ENCODE measurements at regions not wholly inside any gene's neighbourhood (a gene's known extent, or its start where the extent isn't known, plus 50 kb on each side); places are given as distances from the start of the nearest gene placed in this dataset.

DNA sequence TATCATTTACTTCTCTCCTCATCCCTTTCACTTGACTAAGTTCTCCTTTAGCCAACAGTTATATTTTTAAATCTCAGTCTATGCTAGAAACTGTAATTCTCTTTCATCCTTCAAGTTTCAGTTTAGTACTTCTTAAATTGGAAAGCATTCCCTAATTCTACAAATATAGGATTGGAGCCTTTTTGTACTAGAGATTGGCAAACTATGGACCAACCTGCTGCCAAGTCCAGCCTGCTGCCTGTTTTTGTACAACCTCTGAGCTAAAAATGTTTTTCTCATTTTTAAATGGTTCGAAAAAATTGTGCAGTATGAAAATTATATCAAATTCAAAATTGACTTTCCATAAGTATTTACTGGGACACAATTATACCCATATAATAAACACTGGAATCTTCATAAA is 1381.5 kb upstream of the SPRY2 start:
- TF ChIP-seq, protein P1, sequence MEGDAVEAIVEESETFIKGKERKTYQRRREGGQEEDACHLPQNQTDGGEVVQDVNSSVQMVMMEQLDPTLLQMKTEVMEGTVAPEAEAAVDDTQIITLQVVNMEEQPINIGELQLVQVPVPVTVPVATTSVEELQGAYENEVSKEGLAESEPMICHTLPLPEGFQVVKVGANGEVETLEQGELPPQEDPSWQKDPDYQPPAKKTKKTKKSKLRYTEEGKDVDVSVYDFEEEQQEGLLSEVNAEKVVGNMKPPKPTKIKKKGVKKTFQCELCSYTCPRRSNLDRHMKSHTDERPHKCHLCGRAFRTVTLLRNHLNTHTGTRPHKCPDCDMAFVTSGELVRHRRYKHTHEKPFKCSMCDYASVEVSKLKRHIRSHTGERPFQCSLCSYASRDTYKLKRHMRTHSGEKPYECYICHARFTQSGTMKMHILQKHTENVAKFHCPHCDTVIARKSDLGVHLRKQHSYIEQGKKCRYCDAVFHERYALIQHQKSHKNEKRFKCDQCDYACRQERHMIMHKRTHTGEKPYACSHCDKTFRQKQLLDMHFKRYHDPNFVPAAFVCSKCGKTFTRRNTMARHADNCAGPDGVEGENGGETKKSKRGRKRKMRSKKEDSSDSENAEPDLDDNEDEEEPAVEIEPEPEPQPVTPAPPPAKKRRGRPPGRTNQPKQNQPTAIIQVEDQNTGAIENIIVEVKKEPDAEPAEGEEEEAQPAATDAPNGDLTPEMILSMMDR (IDR thresholded peaks at IDR 0.05), result no peak
- no peak for TF ChIP-seq EP300 (IDR thresholded peaks at IDR 0.05)
- no peak for TF ChIP-seq NR3C1 (IDR thresholded peaks at IDR 0.05)
- no peak for TF ChIP-seq POLR2A (IDR thresholded peaks at IDR 0.05; ENCODE audit: low read length)
- no peak for TF ChIP-seq SMC3 (IDR thresholded peaks at IDR 0.05)
- no peak for TF ChIP-seq RARB (CRISPR knock-in tag; IDR thresholded peaks at IDR 0.05)
- TF ChIP-seq ESRRA (IDR thresholded peaks at IDR 0.05; ENCODE audit: borderline replicate concordance, low read length), result no peak
- TF ChIP-seq, protein P2, sequence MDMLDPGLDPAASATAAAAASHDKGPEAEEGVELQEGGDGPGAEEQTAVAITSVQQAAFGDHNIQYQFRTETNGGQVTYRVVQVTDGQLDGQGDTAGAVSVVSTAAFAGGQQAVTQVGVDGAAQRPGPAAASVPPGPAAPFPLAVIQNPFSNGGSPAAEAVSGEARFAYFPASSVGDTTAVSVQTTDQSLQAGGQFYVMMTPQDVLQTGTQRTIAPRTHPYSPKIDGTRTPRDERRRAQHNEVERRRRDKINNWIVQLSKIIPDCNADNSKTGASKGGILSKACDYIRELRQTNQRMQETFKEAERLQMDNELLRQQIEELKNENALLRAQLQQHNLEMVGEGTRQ (IDR thresholded peaks at IDR 0.05), result no peak
- TF ChIP-seq, protein P3, sequence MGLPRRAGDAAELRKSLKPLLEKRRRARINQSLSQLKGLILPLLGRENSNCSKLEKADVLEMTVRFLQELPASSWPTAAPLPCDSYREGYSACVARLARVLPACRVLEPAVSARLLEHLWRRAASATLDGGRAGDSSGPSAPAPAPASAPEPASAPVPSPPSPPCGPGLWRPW (IDR thresholded peaks at IDR 0.05), result no peak
- no peak for TF ChIP-seq RFX5 (IDR thresholded peaks at IDR 0.05)
- TF ChIP-seq SREBF2 (IDR thresholded peaks at IDR 0.05), result no peak
- TF ChIP-seq, protein P4, sequence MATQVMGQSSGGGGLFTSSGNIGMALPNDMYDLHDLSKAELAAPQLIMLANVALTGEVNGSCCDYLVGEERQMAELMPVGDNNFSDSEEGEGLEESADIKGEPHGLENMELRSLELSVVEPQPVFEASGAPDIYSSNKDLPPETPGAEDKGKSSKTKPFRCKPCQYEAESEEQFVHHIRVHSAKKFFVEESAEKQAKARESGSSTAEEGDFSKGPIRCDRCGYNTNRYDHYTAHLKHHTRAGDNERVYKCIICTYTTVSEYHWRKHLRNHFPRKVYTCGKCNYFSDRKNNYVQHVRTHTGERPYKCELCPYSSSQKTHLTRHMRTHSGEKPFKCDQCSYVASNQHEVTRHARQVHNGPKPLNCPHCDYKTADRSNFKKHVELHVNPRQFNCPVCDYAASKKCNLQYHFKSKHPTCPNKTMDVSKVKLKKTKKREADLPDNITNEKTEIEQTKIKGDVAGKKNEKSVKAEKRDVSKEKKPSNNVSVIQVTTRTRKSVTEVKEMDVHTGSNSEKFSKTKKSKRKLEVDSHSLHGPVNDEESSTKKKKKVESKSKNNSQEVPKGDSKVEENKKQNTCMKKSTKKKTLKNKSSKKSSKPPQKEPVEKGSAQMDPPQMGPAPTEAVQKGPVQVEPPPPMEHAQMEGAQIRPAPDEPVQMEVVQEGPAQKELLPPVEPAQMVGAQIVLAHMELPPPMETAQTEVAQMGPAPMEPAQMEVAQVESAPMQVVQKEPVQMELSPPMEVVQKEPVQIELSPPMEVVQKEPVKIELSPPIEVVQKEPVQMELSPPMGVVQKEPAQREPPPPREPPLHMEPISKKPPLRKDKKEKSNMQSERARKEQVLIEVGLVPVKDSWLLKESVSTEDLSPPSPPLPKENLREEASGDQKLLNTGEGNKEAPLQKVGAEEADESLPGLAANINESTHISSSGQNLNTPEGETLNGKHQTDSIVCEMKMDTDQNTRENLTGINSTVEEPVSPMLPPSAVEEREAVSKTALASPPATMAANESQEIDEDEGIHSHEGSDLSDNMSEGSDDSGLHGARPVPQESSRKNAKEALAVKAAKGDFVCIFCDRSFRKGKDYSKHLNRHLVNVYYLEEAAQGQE (IDR thresholded peaks at IDR 0.05), result no peak

Data from A549 (cell line).